Lower leg skin (tissue), 3 donors: ENCODE measurements at regions not wholly inside any gene's neighbourhood (a gene's known extent, or its start where the extent isn't known, plus 50 kb on each side); places are given as distances from the start of the nearest gene placed in this dataset.

Experiments
- CTCF ChIP-seq, 3 donors: fragments of 450-650 bp; IDR thresholded peaks; one replicate each; pipeline ENCODE4 v1.5.1; 2016; ENCODE audit warnings: antibody characterized with exemption in 3 of 3, mild to moderate bottlenecking in 3 of 3, moderate library complexity in 2 of 3
- POLR2A ChIP-seq, 2 donors: fragments of 450-650 bp; IDR thresholded peaks; one replicate each; pipeline ENCODE4 v1.6.1; 2016 to 2017; ENCODE audit warnings: antibody characterized with exemption in 2 of 2, mild to moderate bottlenecking in 1 of 2, moderate library complexity in 1 of 2

- no peak for TF ChIP-seq POLR2A (IDR thresholded peaks at IDR 0.05)
- TF ChIP-seq CTCF (IDR thresholded peaks at IDR 0.05): no peak
Measured at GRCh38 chr5:171661143-171661542, 124.5 kb upstream of the SMIM23 start.
